Neuronal stem cell (in vitro differentiated cells): ENCODE measurements at regions not wholly inside any gene's neighbourhood (a gene's known extent, or its start where the extent isn't known, plus 50 kb on each side); places are given as distances from the start of the nearest gene placed in this dataset.
"Not testable (repeated sequence)": the region's sequence is repeated elsewhere in the genome, so short reads cannot be mapped to it uniquely, and the experiment has no call there.

ENCODE experiments used
- DNase-seq: peaks from one replicate; pipeline ENCODE4 v3.0.0-alpha.2; 2013; ENCODE audit warnings: low spot score
- H2AFZ ChIP-seq: one replicate; pipeline ENCODE4 v1.6.1; 2013; ENCODE audit warnings: mild to moderate bottlenecking, low read length, inconsistent platforms
- H2AK5ac ChIP-seq: 2 replicates; pipeline ENCODE4 v1.6.1; 2013; ENCODE audit warnings: low read depth, mild to moderate bottlenecking, inconsistent platforms, low read length, moderate library complexity, mixed read lengths
- H2BK120ac ChIP-seq: 2 replicates; pipeline ENCODE4 v1.6.1; 2013; ENCODE audit warnings: low read depth, mild to moderate bottlenecking, inconsistent platforms, low read length, moderate library complexity, mixed read lengths
- H2BK12ac ChIP-seq: one replicate; pipeline ENCODE4 v1.6.1; 2013; ENCODE audit warnings: low read length, inconsistent platforms
- H2BK15ac ChIP-seq: 2 replicates; pipeline ENCODE4 v1.6.1; 2013; ENCODE audit warnings: mild to moderate bottlenecking, low read length, inconsistent platforms, mixed read lengths
- H2BK5ac ChIP-seq: one replicate; pipeline ENCODE4 v1.6.1; 2013; ENCODE audit warnings: inconsistent platforms, mild to moderate bottlenecking, low read length, moderate library complexity
- H3K14ac ChIP-seq: one replicate; pipeline ENCODE4 v1.6.1; 2013; ENCODE audit warnings: low read length, inconsistent platforms
- H3K18ac ChIP-seq: 2 replicates; pipeline ENCODE4 v1.6.1; 2013; ENCODE audit warnings: low read length, inconsistent platforms
- H3K23ac ChIP-seq: 2 replicates; pipeline ENCODE4 v1.6.1; 2013; ENCODE audit warnings: low read depth, mild to moderate bottlenecking, mixed read lengths, low read length, inconsistent platforms; ENCODE audit not compliant: poor library complexity
- H3K27ac ChIP-seq: replicated peaks from 3 replicates; pipeline ENCODE4 v1.5.1; 2013; ENCODE audit warnings: low read length, inconsistent platforms
- H3K27me3 ChIP-seq, 3 experiments: 2 replicates each; pipeline ENCODE4 v1.6.1; 2013; ENCODE audit warnings: low read length in 3 of 3, mild to moderate bottlenecking in 2 of 3, inconsistent platforms in 1 of 3, low read depth in 1 of 3, mixed read lengths in 1 of 3, moderate library complexity in 1 of 3; ENCODE audit not compliant: control insufficient read depth in 3 of 3, insufficient read depth in 3 of 3
- H3K36me3 ChIP-seq, 2 donors: replicated peaks in 1 of 2; 2 replicates each; pipeline ENCODE4 v1.6.1; 2013; ENCODE audit warnings: low read length in 2 of 2; ENCODE audit not compliant: control insufficient read depth in 2 of 2, insufficient read depth in 2 of 2
- H3K4ac ChIP-seq: 2 replicates; pipeline ENCODE4 v1.6.1; 2013; ENCODE audit warnings: inconsistent platforms, mild to moderate bottlenecking, low read length, moderate library complexity
- H3K4me1 ChIP-seq, 2 donors: 1 replicate in 1 of 2; 2 replicates in 1 of 2; pipeline ENCODE4 v1.6.1; 2013; ENCODE audit warnings: low read length in 2 of 2, low read depth in 1 of 2; ENCODE audit not compliant: control insufficient read depth in 2 of 2, insufficient read depth in 1 of 2
- H3K4me2 ChIP-seq: one replicate; pipeline ENCODE4 v1.6.1; 2013; ENCODE audit warnings: mild to moderate bottlenecking, low read length, inconsistent platforms; ENCODE audit not compliant: insufficient read depth, poor library complexity, severe bottlenecking
- H3K4me3 ChIP-seq, 2 donors: 2 replicates each; pipeline ENCODE4 v1.5.1; 2013; ENCODE audit warnings: low read length in 2 of 2, mild to moderate bottlenecking in 2 of 2, inconsistent platforms in 1 of 2, moderate library complexity in 1 of 2
- H3K79me1 ChIP-seq: one replicate; pipeline ENCODE4 v1.6.1; 2013; ENCODE audit warnings: low read depth, mild to moderate bottlenecking, inconsistent platforms, low read length, moderate library complexity
- H3K9ac ChIP-seq: one replicate; pipeline ENCODE4 v1.6.1; 2013; ENCODE audit warnings: mild to moderate bottlenecking, low read depth, low read length, inconsistent platforms; ENCODE audit not compliant: poor library complexity
- H3K9me3 ChIP-seq, 2 donors: replicated peaks in 1 of 2; 2 replicates each; pipeline versions ENCODE3 to v1.6.1; 2013; ENCODE audit warnings: low read length in 2 of 2, mild to moderate bottlenecking in 2 of 2, inconsistent platforms in 1 of 2, low read depth in 1 of 2, mixed read lengths in 1 of 2, moderate library complexity in 1 of 2; ENCODE audit not compliant: control insufficient read depth in 2 of 2, insufficient read depth in 1 of 2
- H4K8ac ChIP-seq: one replicate; pipeline ENCODE4 v1.6.1; 2013; ENCODE audit warnings: low read depth, mild to moderate bottlenecking, inconsistent platforms, low read length, moderate library complexity
- H4K91ac ChIP-seq: one replicate; pipeline ENCODE4 v1.6.1; 2013; ENCODE audit warnings: low read length, low read depth, mild to moderate bottlenecking, inconsistent platforms; ENCODE audit not compliant: poor library complexity
- whole genome bisulfite sequencing, 2 donors: extraction: QIAGEN DNeasy Blood & Tissue Kit; methylation state at CpG; one replicate each; pipeline ENCODE4 v1.1.7; 2013; ENCODE audit warnings: missing lambda C conversion rate in 2 of 2, mixed read lengths in 1 of 2; ENCODE audit not compliant: insufficient read length in 2 of 2, insufficient replicate concordance in 1 of 2; ENCODE audit errors: extremely low coverage in 2 of 2; 5-methylcytosine and 5-hydroxymethylcytosine counted together

DNA sequence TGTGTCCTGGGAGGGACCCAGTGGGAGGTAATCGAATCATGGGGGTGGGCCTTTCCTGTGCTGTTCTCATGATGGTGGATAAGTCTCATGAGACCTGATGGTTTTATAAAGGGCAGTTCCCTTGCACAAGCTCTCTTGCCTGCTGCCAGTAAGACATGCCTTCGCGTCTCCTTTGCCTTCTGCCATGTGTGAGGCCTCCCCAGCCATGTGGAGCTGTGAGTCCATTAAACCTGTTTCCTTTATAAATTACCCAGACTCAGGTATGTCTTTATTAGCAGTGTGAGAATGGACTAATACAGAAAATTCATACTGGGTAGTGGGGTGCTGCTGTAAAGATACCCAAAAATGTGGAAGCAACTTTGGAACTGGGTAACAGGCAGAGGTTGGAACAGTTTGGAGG lies 300.0 kb upstream of the ZFP42 start:
- WGBS, 2 donors = no CpG with 5 or more reads among the region's 3 CpGs
- not testable (repeated sequence) for H3K4me1 ChIP-seq, H3K4me2 ChIP-seq, DNase-seq, H3K27me3 ChIP-seq, H3K9ac ChIP-seq, H2BK12ac ChIP-seq, H4K91ac ChIP-seq, H2AFZ ChIP-seq, H3K23ac ChIP-seq, H2BK5ac ChIP-seq, H3K36me3 ChIP-seq, H3K9me3 ChIP-seq, H2AK5ac ChIP-seq, H2BK120ac ChIP-seq, H4K8ac ChIP-seq, H3K27ac ChIP-seq, H3K4ac ChIP-seq, H3K4me3 ChIP-seq, H3K18ac ChIP-seq, H2BK15ac ChIP-seq, H3K14ac ChIP-seq, H3K79me1 ChIP-seq

DNA sequence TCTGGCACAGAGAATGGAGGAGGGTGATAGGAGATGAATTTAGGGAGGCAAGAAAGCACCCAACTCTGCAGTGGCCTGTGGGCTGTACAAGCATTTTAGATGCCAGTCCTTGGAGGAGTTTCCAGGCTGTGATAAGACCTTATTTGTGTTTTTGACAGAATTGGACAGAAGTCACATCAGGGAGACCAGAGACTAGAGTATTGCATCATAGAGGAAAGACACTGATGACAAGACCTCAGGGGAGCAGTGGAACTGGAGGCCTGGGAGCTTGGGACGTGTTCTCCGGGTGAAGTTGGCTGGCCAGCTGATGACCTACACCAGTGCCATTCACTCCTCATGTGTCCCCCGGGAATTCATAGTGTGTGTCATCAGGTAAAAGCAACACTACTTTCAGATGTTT lies 284.0 kb upstream of the ZFP42 start:
- Histone ChIP-seq H3K23ac (no peak overlapping the region), H4K91ac (no peak overlapping the region), H3K9ac (no peak overlapping the region), H3K27ac (no peak overlapping the region), H4K8ac (no peak overlapping the region), H3K36me3 (no peaks in the 10 kb centered on the region), H2BK120ac (no peak overlapping the region), H2BK15ac (no peak overlapping the region), H3K4ac (no peak overlapping the region), H3K79me1 (no peaks in the 10 kb centered on the region), H2AK5ac (no peak overlapping the region), H2AFZ (no peak overlapping the region), H2BK12ac (no peak overlapping the region), H3K27me3 (no peaks in the 10 kb centered on the region), H2BK5ac (no peak overlapping the region), H3K18ac (no peak overlapping the region), H3K4me3 (no peak overlapping the region), H3K9me3 (peaks cover 0 to 2% of the 10 kb centered on the region in 2 donors), H3K14ac (no peak overlapping the region), H3K4me1 (no peaks in the 10 kb centered on the region), H3K4me2 (no peak overlapping the region)
- WGBS, 2 donors = no CpG with 5 or more reads among the region's 3 CpGs
- no peak for DNase-seq

DNA sequence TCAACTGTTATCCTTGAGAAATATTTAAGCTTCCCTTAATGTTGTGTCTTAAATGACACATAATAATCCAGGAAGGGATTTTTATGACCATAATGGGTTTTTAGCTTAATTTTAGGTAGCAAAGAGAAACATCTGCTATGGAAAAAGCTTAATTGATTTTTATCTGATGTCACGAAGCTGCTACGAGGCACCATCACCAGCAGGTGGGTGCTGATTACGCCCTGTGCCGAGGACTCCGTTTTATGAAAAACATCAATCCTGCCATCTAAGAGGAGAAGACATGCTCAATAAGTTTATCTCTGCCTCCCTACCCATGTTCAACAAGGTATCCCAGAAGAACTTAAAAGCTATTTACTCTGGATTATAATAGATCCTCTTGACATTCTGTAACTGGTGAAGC lies 280.6 kb upstream of the ZFP42 start:
- H4K8ac ChIP-seq = no peak overlapping the region
- no peaks in the 10 kb centered on the region for H3K9me3 ChIP-seq
- H3K23ac ChIP-seq = no peak overlapping the region
- H2AFZ ChIP-seq = no peak overlapping the region
- no CpG with 5 or more reads among the region's 5 CpGs for WGBS, 2 donors
- H3K27me3 ChIP-seq = no peaks in the 10 kb centered on the region
- no peak overlapping the region for H3K4ac ChIP-seq
- no peak overlapping the region for H3K4me2 ChIP-seq
- H3K18ac ChIP-seq = no peak overlapping the region
- no peaks in the 10 kb centered on the region for H3K36me3 ChIP-seq
- H2BK5ac ChIP-seq = no peak overlapping the region
- H3K79me1 ChIP-seq = no peaks in the 10 kb centered on the region
- H3K14ac ChIP-seq = no peak overlapping the region
- H2BK15ac ChIP-seq = no peak overlapping the region
- H2BK120ac ChIP-seq = no peak overlapping the region
- H2AK5ac ChIP-seq = no peak overlapping the region
- no peaks in the 10 kb centered on the region for H3K4me1 ChIP-seq
- no peak overlapping the region for H3K27ac ChIP-seq
- H3K4me3 ChIP-seq = no peak overlapping the region
- no peak overlapping the region for H2BK12ac ChIP-seq
- H3K9ac ChIP-seq = no peak overlapping the region
- H4K91ac ChIP-seq = no peak overlapping the region
- DNase-seq = no peak

DNA sequence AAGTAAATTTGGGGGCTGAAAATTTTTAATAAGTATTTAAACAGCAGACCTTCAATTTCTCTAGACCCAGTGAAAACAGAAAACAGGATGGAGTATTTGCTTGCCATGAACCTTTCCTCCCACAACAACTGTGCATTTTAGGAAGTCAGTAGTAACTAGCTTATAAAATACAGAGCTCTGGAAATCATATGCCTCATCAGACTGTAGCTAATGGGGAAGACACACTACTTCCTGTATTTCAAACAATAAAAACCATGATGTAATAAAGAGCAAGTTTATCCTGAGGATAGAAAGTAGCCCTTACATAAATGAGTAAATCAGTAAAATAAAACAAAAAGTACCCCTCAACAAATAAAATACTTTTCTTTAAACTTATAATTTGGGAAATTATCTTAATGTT lies 280.1 kb upstream of the ZFP42 start:
- Histone ChIP-seq H2AFZ (no peak overlapping the region), H3K23ac (no peak overlapping the region), H2BK5ac (no peak overlapping the region), H3K18ac (no peak overlapping the region), H3K4ac (no peak overlapping the region), H4K8ac (no peak overlapping the region), H3K27me3 (no peaks in the 10 kb centered on the region), H4K91ac (no peak overlapping the region), H3K4me1 (no peaks in the 10 kb centered on the region), H2AK5ac (no peak overlapping the region), H3K79me1 (no peaks in the 10 kb centered on the region), H2BK120ac (no peak overlapping the region), H2BK15ac (no peak overlapping the region), H3K4me2 (no peak overlapping the region), H3K36me3 (no peaks in the 10 kb centered on the region), H3K9me3 (no peaks in the 10 kb centered on the region), H3K9ac (no peak overlapping the region), H3K4me3 (no peak overlapping the region), H2BK12ac (no peak overlapping the region), H3K14ac (no peak overlapping the region), H3K27ac (no peak overlapping the region)
- no peak for DNase-seq
